ENCODE measurements at regions not wholly inside any gene's neighbourhood (a gene's known extent, or its start where the extent isn't known, plus 50 kb on each side); places are given as distances from the start of the nearest gene placed in this dataset.

GRCh38 chr11:80702264-80702663, 1261.4 kb upstream of the TENM4 start:
- no peak for TF ChIP-seq CTCF (IDR thresholded peaks at IDR 0.05)
- no peak for TF ChIP-seq POLR2A (IDR thresholded peaks at IDR 0.05)
